Body of pancreas (tissue), 4 donors: ENCODE measurements at regions not wholly inside any gene's neighbourhood (a gene's known extent, or its start where the extent isn't known, plus 50 kb on each side); places are given as distances from the start of the nearest gene placed in this dataset.

Experiments used
- ATAC-seq: fragments of 150-250 bp; one replicate; pipeline ENCODE4 v1.9.1; 2016
- DNase-seq, 4 donors: peaks; one replicate each; pipeline ENCODE4 v3.0.0-alpha.2; 2019
- H3K27ac ChIP-seq, 4 donors: fragments of 200-600 bp; sonication (generic); 1 replicate in 3 of 4; 2 replicates in 1 of 4; pipeline versions ENCODE4 v1.5.1 to v1.6.1; 2016 to 2019; ENCODE audit warnings: mild to moderate bottlenecking in 1 of 4, mixed read lengths in 1 of 4, moderate library complexity in 1 of 4
- H3K27me3 ChIP-seq, 2 donors: fragments of 200-600 bp; sonication (generic); one replicate each; pipeline ENCODE4 v1.6.0; 2016; ENCODE audit warnings: mild to moderate bottlenecking in 1 of 2
- H3K36me3 ChIP-seq, 2 donors: fragments of 200-600 bp; sonication (generic); replicated peaks in 1 of 2; 2 replicates each; pipeline ENCODE4 v1.5.1; 2016; ENCODE audit warnings: low read depth in 2 of 2; ENCODE audit not compliant: insufficient read depth in 1 of 2
- H3K4me1 ChIP-seq: fragments of 200-600 bp; sonication (generic); one replicate; pipeline ENCODE4 v1.6.0; 2016
- H3K4me3 ChIP-seq, 2 donors: fragments of 200-600 bp; sonication (generic); 1 replicate in 1 of 2; 2 replicates in 1 of 2; pipeline ENCODE4 v1.5.1; 2016 to 2019
- H3K9me3 ChIP-seq, 3 donors: fragments of 200-600 bp; sonication (generic); 1 replicate in 2 of 3; 2 replicates in 1 of 3; pipeline ENCODE4 v1.5.1; 2016
- POLR2A ChIP-seq, 3 donors: fragments of 450-650 bp; IDR thresholded peaks; one replicate each; pipeline ENCODE4 v1.6.1; 2016; ENCODE audit warnings: antibody characterized with exemption in 3 of 3, mild to moderate bottlenecking in 2 of 3
- WGBS, 2 donors: methylation state at CpG; one replicate each; pipeline ENCODE4 v1.1.5; 2017; 5-methylcytosine and 5-hydroxymethylcytosine counted together
- intact Hi-C: fragments of 100-400 bp; cut with DNase I; formaldehyde crosslinking; loops from one replicate; pipeline ENCODE4 v1.15.1; 2023
- TF ChIP-seq, protein P1 (sequence below), 7 experiments: fragments of 450-650 bp in 4 of 7; fragments of 200-600 bp in 3 of 7; sonication (generic) in 3 of 7; IDR thresholded peaks; one replicate each; pipeline ENCODE4 v1.5.1; 2016 to 2019; ENCODE audit warnings: antibody characterized with exemption in 7 of 7

DNA sequence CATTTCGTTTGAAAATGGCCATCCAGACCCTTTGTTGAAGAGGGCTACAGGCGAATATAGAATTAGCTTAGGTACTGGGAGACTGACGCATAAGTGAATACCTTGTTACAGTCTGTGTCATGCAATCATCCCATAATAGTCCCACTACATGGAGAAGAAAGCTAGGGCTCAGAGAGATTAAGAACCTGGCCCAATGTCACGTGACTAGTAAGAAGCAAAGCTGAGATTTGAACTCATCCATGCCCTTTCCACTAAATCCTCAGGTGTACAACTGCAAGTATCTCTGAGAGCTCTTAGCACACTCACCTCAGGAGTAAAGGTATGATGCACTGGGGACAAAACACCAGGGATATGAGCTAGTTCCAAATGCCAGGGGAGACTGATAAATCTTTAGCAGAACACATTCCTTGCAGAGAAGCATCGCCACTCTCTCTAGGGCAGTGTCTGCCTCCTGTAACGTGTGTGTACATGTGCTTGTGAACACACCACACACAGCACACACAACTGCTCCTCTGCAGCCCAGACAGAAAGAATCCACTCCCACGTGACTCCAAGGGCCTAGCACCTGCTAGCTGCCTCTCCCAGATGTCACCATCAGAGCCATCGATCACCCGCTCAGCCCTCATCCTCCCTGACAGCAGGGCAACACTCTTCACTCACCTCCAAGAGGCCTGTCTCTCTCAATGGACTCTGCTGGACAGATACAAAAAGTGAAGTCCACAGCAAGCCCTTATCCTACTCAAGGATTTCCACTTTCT lies 402.8 kb downstream of the NXPE2 start:
- intact Hi-C loops = no loop called here
- Histone ChIP-seq H3K9me3 (no peaks in the 10 kb centered on the region), H3K27me3 (no peaks in the 10 kb centered on the region), H3K4me1 (no peaks in the 10 kb centered on the region), H3K27ac (no peak overlapping the region), H3K36me3 (no peaks in the 10 kb centered on the region), H3K4me3 (no peak overlapping the region)
- ATAC-seq (no peak), DNase-seq (no peak)
- WGBS, 2 donors = 55 to 61% methylated on average over 7 to 9 of the region's 9 CpGs
- no peak for TF ChIP-seq POLR2A (IDR thresholded peaks at IDR 0.05)
- TF ChIP-seq, protein P1, sequence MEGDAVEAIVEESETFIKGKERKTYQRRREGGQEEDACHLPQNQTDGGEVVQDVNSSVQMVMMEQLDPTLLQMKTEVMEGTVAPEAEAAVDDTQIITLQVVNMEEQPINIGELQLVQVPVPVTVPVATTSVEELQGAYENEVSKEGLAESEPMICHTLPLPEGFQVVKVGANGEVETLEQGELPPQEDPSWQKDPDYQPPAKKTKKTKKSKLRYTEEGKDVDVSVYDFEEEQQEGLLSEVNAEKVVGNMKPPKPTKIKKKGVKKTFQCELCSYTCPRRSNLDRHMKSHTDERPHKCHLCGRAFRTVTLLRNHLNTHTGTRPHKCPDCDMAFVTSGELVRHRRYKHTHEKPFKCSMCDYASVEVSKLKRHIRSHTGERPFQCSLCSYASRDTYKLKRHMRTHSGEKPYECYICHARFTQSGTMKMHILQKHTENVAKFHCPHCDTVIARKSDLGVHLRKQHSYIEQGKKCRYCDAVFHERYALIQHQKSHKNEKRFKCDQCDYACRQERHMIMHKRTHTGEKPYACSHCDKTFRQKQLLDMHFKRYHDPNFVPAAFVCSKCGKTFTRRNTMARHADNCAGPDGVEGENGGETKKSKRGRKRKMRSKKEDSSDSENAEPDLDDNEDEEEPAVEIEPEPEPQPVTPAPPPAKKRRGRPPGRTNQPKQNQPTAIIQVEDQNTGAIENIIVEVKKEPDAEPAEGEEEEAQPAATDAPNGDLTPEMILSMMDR (IDR thresholded peaks at IDR 0.05) = no peak

DNA sequence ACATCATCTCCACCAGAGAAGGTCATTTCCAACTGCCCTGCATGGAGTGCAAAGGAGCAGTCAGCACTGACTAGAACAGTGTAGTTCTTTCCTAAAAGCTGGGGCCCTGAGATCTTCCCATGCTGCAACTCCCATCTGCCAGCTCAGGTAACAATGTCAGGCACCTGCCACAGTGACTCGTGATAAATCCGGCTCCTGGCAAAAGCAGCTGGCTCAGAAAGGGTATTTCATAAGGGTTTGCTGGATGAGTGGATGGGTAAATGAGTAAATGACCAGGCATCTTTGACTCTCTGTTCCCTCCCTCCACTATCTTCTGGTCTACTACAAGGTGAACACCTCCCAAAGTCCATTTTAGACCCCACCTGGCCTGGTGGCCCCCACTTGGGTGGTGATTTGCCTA lies 403.6 kb downstream of the NXPE2 start:
- no peaks in the 10 kb centered on the region for H3K9me3 ChIP-seq
- no peaks in the 10 kb centered on the region for H3K36me3 ChIP-seq
- DNase-seq = peak in 1 of 4 donors; percentile 10
- no peak overlapping the region for H3K27ac ChIP-seq
- H3K4me1 ChIP-seq = no peaks in the 10 kb centered on the region
- ATAC-seq = no peak
- intact Hi-C loops = no loop called here
- H3K4me3 ChIP-seq = no peak overlapping the region
- H3K27me3 ChIP-seq = no peaks in the 10 kb centered on the region
- no peak for TF ChIP-seq POLR2A (IDR thresholded peaks at IDR 0.05)
- TF ChIP-seq, protein P1 (IDR thresholded peaks at IDR 0.05) = no peak
- WGBS, 2 donors = 17 to 21% methylated on average over 2 of the region's 2 CpGs

DNA sequence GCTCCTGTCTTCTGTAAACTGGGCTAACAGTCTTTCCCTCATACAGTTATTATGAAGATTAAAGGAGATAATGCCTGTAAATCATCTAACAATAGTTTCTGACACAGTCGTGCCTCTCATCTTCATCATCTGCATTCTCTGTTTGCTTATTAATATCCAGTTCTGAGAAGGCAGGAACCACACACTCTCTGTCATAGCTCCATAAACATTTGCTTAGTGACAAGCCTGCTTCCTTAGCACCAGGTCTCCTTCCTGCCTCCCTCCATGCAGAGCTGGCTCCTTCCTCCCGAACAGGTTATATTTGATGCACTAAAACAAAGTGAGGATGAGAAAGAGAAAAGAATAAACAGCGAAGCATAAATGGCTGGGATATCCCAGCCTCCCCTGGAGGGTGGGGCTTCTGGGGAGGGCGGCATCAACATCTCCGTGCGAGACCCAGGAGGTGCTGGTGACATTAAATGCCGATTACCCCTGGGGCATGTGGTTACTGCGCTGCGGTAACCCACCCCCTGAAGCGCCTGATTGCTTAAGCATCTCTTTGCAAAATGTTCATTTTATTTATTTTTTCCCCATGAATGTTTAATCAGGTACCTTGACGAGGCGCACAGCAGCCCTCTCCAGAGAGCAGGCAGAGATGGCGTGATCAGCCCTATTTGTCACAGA lies 404.9 kb downstream of the NXPE2 start:
- Histone ChIP-seq H3K27ac (no peak overlapping the region), H3K4me3 (no peak overlapping the region), H3K4me1 (no peaks in the 10 kb centered on the region), H3K27me3 (no peaks in the 10 kb centered on the region), H3K36me3 (no peaks in the 10 kb centered on the region), H3K9me3 (no peaks in the 10 kb centered on the region)
- TF ChIP-seq, protein P1 (IDR thresholded peaks at IDR 0.05) = no peak
- TF ChIP-seq POLR2A (IDR thresholded peaks at IDR 0.05) = no peak
- ATAC-seq = no peak
- 40 to 44% methylated on average over 13 of the region's 13 CpGs for WGBS, 2 donors
- intact Hi-C loops = no loop called here
- DNase-seq = peak in 2 of 4 donors; percentile 8 to 20

DNA sequence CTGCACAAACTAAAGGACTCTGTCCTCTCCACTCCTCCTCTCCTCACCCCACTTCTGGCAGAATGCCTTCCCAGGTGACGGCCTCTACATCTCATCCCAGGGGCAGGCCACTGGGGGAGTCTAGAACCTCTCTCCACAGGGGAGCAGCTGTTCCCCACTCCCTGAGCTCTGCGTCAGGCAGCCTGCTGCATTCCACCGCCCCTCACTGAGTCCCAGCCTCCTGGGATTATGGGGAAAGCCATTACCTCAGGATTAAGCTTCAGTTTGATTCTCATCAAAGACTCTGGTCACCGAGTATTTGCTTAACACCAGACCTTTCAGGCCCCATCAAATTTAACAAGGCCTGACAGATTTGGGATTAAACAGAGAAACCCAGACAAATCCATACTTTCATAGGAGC lies 405.9 kb downstream of the NXPE2 start:
- TF ChIP-seq, protein P1 (IDR thresholded peaks at IDR 0.05) = no peak
- TF ChIP-seq POLR2A (IDR thresholded peaks at IDR 0.05) = no peak
- intact Hi-C loops = no loop called here
- no peak for DNase-seq
- Histone ChIP-seq H3K27ac (no peak overlapping the region), H3K4me3 (no peak overlapping the region), H3K36me3 (no peaks in the 10 kb centered on the region), H3K27me3 (no peaks in the 10 kb centered on the region), H3K4me1 (no peaks in the 10 kb centered on the region), H3K9me3 (no peaks in the 10 kb centered on the region)
- ATAC-seq = no peak
- 39 to 51% methylated on average over 4 of the region's 4 CpGs for whole genome bisulfite sequencing, 2 donors
